Testis (tissue), 2 donors: ENCODE measurements at regions not wholly inside any gene's neighbourhood (a gene's known extent, or its start where the extent isn't known, plus 50 kb on each side); places are given as distances from the start of the nearest gene placed in this dataset.

Experiments
- DNase-seq: peaks from one replicate; pipeline ENCODE4 v3.0.0-alpha.2; 2019
- H3K27ac ChIP-seq, 2 donors: fragments of 200-600 bp; sonication (generic); one replicate each; pipeline ENCODE4 v1.5.1; 2019
- H3K27me3 ChIP-seq: fragments of 200-600 bp; sonication (generic); one replicate; pipeline ENCODE4 v1.5.1; 2019
- H3K36me3 ChIP-seq: fragments of 200-600 bp; sonication (generic); one replicate; pipeline ENCODE4 v1.5.1; 2017; ENCODE audit warnings: low read depth; ENCODE audit errors: missing control alignments
- H3K4me1 ChIP-seq: fragments of 200-600 bp; sonication (generic); one replicate; pipeline ENCODE4 v1.5.1; 2019
- H3K4me3 ChIP-seq, 2 donors: fragments of 200-600 bp; sonication (generic); one replicate each; pipeline ENCODE4 v1.5.1; 2017 to 2019
- H3K9me3 ChIP-seq: fragments of 200-600 bp; sonication (generic); one replicate; pipeline ENCODE4 v1.5.1; 2017
- CTCF ChIP-seq, 3 experiments: fragments of 450-650 bp in 2 of 3; fragments of 200-600 bp in 1 of 3; sonication (generic) in 1 of 3; IDR thresholded peaks; one replicate each; pipeline ENCODE4 v1.5.1; 2016 to 2019; ENCODE audit warnings: antibody characterized with exemption in 3 of 3, mild to moderate bottlenecking in 2 of 3, moderate library complexity in 1 of 3
- POLR2A ChIP-seq: fragments of 450-650 bp; IDR thresholded peaks from one replicate; pipeline ENCODE4 v1.6.1; 2017; ENCODE audit warnings: antibody characterized with exemption, mild to moderate bottlenecking, moderate library complexity
- WGBS, 2 donors: methylation state at CpG; one replicate each; pipeline ENCODE4 v1.1.5; 2018; 5-methylcytosine and 5-hydroxymethylcytosine counted together
- intact Hi-C: fragments of 100-400 bp; cut with DNase I; formaldehyde crosslinking; loops from one replicate; pipeline ENCODE4 v1.15.1; 2023; ENCODE audit warnings: low total_unique reads

DNA sequence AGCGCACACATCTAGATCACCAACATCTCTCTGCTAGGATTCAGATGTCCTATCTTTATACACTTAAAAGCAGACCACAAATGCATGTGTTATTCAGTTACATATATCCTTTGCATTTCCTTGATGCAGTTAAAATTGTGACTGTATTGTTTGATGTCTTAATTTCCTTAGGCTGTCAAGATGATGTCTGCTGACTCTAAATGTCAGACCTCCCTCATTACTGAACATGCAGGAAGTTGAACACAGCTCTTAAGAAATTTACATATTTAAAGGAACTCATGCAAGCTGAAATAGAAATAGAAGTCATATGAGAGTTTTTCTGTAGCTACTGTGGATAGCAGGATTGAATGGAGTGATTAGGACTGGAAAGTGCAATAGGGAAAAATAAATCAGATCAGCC is 336.5 kb upstream of the SEMA6A start:
- TF ChIP-seq CTCF (IDR thresholded peaks at IDR 0.05) (no peak), POLR2A (no peak)
- H3K9me3 ChIP-seq = no peaks in the 10 kb centered on the region
- WGBS, 2 donors = 97 to 100% methylated on average over 1 of the region's 1 CpG
- no peak overlapping the region for H3K27ac ChIP-seq
- no peak overlapping the region for H3K4me3 ChIP-seq
- no peaks in the 10 kb centered on the region for H3K36me3 ChIP-seq
- H3K4me1 ChIP-seq = no peaks in the 10 kb centered on the region
- intact Hi-C loops = no loop called here
- no peaks in the 10 kb centered on the region for H3K27me3 ChIP-seq
- no peak for DNase-seq

DNA sequence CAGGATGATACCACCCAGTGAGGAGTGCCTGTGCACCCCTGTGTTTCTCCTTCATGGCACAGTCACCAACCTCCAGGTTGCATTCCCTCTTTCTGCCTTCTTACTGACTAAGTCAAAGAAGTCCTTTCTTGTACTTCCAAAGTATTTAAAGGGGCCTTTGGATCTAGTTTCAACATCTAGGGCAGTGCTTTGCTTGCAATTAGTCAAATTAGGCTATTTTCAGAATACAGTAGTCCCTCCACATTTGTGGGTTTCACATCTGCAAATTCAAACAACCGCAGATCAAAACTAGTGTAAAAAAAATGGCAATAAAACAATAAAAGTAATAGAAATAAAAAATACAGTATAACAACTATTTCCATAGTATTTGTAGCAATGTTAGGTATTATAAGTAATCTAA is 333.9 kb upstream of the SEMA6A start:
- Histone ChIP-seq H3K36me3 (no peaks in the 10 kb centered on the region), H3K9me3 (no peaks in the 10 kb centered on the region), H3K27ac (no peak overlapping the region), H3K27me3 (no peaks in the 10 kb centered on the region), H3K4me1 (no peaks in the 10 kb centered on the region), H3K4me3 (no peak overlapping the region)
- no peak for DNase-seq
- intact Hi-C loops = no loop called here
- 92 to 100% methylated on average over 1 of the region's 1 CpG for WGBS, 2 donors
- no peak for TF ChIP-seq CTCF (IDR thresholded peaks at IDR 0.05)
- TF ChIP-seq POLR2A = no peak

- Histone ChIP-seq H3K9me3 (no peaks in the 10 kb centered on the region), H3K4me1 (no peaks in the 10 kb centered on the region), H3K4me3 (no peak overlapping the region), H3K36me3 (no peaks in the 10 kb centered on the region), H3K27ac (no peak overlapping the region), H3K27me3 (no peaks in the 10 kb centered on the region)
- TF ChIP-seq POLR2A (no peak), CTCF (IDR thresholded peaks at IDR 0.05) (no peak)
- DNase-seq = no peak
- 83 to 85% methylated on average over 3 of the region's 3 CpGs for WGBS, 2 donors
- intact Hi-C loops = no loop called here
These were observed 331.3 kb upstream of the SEMA6A start for GRCh38 chr5:116905885-116906284.

DNA sequence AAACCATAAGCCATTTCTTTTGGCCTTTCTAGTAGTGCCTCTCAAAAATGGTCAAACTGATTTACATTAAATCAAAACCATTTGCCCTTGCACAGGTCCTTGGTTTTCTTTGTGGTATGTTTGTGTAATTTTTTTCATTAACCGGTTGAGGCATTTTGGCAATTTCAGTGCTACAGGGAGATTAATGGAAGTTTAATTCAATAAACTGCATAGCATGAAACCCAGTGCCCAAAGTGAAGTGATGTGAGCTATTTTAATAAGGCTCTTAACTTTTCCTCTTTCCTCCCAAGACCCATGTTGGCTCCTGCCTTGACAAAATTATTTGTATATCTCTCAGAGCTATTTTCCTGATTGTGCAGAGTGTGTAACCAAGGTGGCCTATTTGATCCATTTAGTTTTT is 326.2 kb upstream of the SEMA6A start:
- Histone ChIP-seq H3K27me3 (no peaks in the 10 kb centered on the region), H3K4me3 (no peak overlapping the region), H3K27ac (no peak overlapping the region), H3K36me3 (no peaks in the 10 kb centered on the region), H3K4me1 (no peaks in the 10 kb centered on the region), H3K9me3 (no peaks in the 10 kb centered on the region)
- WGBS, 2 donors = 87 to 92% methylated on average over 1 of the region's 1 CpG
- TF ChIP-seq POLR2A (no peak), CTCF (IDR thresholded peaks at IDR 0.05) (no peak)
- intact Hi-C loops = no loop called here
- DNase-seq = no peak

DNA sequence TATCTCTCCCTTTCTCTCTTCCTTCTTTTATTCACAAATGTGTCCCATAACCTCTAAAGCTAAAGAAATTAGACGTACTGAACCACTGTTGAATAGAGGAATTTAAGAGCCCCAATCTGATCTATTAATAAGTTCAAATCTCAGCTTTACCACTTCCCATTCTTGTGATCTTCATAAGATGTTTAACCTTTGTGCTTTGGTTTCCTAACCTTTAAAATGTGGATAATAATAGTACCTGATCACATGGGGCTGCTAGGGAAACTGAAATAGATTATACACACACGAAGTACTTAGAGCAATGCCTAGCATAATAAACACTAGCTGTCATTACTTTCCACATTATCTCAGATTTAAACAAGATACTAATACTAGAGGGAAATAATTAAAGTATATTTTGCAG is 324.3 kb upstream of the SEMA6A start:
- Histone ChIP-seq H3K4me3 (no peak overlapping the region), H3K27me3 (no peaks in the 10 kb centered on the region), H3K4me1 (no peaks in the 10 kb centered on the region), H3K27ac (no peak overlapping the region), H3K36me3 (no peaks in the 10 kb centered on the region), H3K9me3 (no peaks in the 10 kb centered on the region)
- intact Hi-C loops = no loop called here
- TF ChIP-seq POLR2A (no peak), CTCF (IDR thresholded peaks at IDR 0.05) (no peak)
- WGBS, 2 donors = 57 to 75% methylated on average over 2 of the region's 2 CpGs
- DNase-seq = no peak
